ENCODE measurements at regions not wholly inside any gene's neighbourhood (a gene's known extent, or its start where the extent isn't known, plus 50 kb on each side); places are given as distances from the start of the nearest gene placed in this dataset.

- TF ChIP-seq EP300 (IDR thresholded peaks at IDR 0.05) (no peak), CTCF (IDR thresholded peaks at IDR 0.05) (no peak), POLR2A (IDR thresholded peaks at IDR 0.05) (no peak), POLR2AphosphoS5 (IDR thresholded peaks at IDR 0.05) (peak in 1 of 4 donors; percentile 30)
Observed at GRCh38 chrX:68997911-68998310, 167.3 kb downstream of the PJA1 start.

GRCh38 chrX:68997511-68997910, 167.7 kb downstream of the PJA1 start:
- no peaks in the 10 kb centered on the region for H3K27me3 ChIP-seq
- no peaks in the 10 kb centered on the region for H3K36me3 ChIP-seq
- H3K27ac ChIP-seq = peak overlapping the region; percentile 64 to 72 (median 70)
- no peak for DNase-seq
- peaks cover 0 to 27% (median 23%) of the 10 kb centered on the region in 4 donors for H3K4me1 ChIP-seq
- H3K4me3 ChIP-seq = no peak overlapping the region
- intact Hi-C loops (cut with DNase I) = loop anchor here (10.0 kb wide), 1 partner anchor 103 kb away; no protein-coding TSS in a partner anchor
- no peak for TF ChIP-seq CTCF (IDR thresholded peaks at IDR 0.05)
- TF ChIP-seq POLR2AphosphoS5 (IDR thresholded peaks at IDR 0.05) = no peak
- TF ChIP-seq POLR2A (IDR thresholded peaks at IDR 0.05) = no peak
- no peak for TF ChIP-seq EP300 (IDR thresholded peaks at IDR 0.05)
- WGBS, 2 donors = 79 to 91% methylated on average over 4 of the region's 4 CpGs
- no peaks in the 10 kb centered on the region for H3K9me3 ChIP-seq

More at GRCh38 chrX:68997911-68998310, 167.3 kb downstream of the PJA1 start:
- 24 to 74% methylated on average over 2 of the region's 2 CpGs for WGBS, 2 donors
- DNase-seq = peak; percentile 86
- Histone ChIP-seq H3K36me3 (no peaks in the 10 kb centered on the region), H3K27ac (peak overlapping the region; percentile 39 to 72 (median 66)), H3K4me1 (peaks cover 0 to 27% (median 23%) of the 10 kb centered on the region in 4 donors), H3K9me3 (no peaks in the 10 kb centered on the region), H3K27me3 (no peaks in the 10 kb centered on the region), H3K4me3 (no peak overlapping the region)
- intact Hi-C loops (cut with DNase I) = loop anchor here (10.0 kb wide), 1 partner anchor 103 kb away; no protein-coding TSS in a partner anchor

- Histone ChIP-seq H3K27me3 (no peaks in the 10 kb centered on the region), H3K4me3 (no peak overlapping the region), H3K4me1 (peaks cover 0 to 27% (median 23%) of the 10 kb centered on the region in 4 donors), H3K27ac (peak overlapping the region; percentile 64 to 72 (median 70)), H3K9me3 (no peaks in the 10 kb centered on the region), H3K36me3 (no peaks in the 10 kb centered on the region)
- no peak for DNase-seq
- intact Hi-C loops (cut with DNase I) = loop anchor here (10.0 kb wide), 1 partner anchor 101 kb away; no protein-coding TSS in a partner anchor
- TF ChIP-seq CTCF (IDR thresholded peaks at IDR 0.05) (no peak), POLR2A (IDR thresholded peaks at IDR 0.05) (no peak), POLR2AphosphoS5 (IDR thresholded peaks at IDR 0.05) (peak in 2 of 4 donors; percentile 14 to 15)
- 9 to 51% methylated on average over 21 of the region's 21 CpGs for WGBS, 2 donors
Observed at GRCh38 chrX:68995780-68996551, 167.1 kb downstream of the EFNB1 start.

- Histone ChIP-seq H3K9me3 (no peaks in the 10 kb centered on the region), H3K36me3 (no peaks in the 10 kb centered on the region), H3K4me3 (no peak overlapping the region), H3K27ac (peak overlapping the region; percentile 64 to 72 (median 70)), H3K27me3 (no peaks in the 10 kb centered on the region), H3K4me1 (peaks cover 0 to 31% (median 27%) of the 10 kb centered on the region in 4 donors)
- DNase-seq = no peak
- intact Hi-C loops (cut with DNase I) = loop anchor here (10.0 kb wide), 1 partner anchor 101 kb away; no protein-coding TSS in a partner anchor
- WGBS, 2 donors = 75 to 85% methylated on average over 3 of the region's 3 CpGs
- no peak for TF ChIP-seq EP300 (IDR thresholded peaks at IDR 0.05)
- TF ChIP-seq POLR2AphosphoS5 (IDR thresholded peaks at IDR 0.05) = no peak
- TF ChIP-seq POLR2A (IDR thresholded peaks at IDR 0.05) = no peak
- TF ChIP-seq CTCF (IDR thresholded peaks at IDR 0.05) = no peak
Observed at GRCh38 chrX:68995386-68995779, 166.6 kb downstream of the EFNB1 start.

All from sigmoid colon (tissue), 6 donors.